GM23248 (cell line): ENCODE measurements at regions not wholly inside any gene's neighbourhood (a gene's known extent, or its start where the extent isn't known, plus 50 kb on each side); places are given as distances from the start of the nearest gene placed in this dataset.

Experiments
- EZH2 ChIP-seq: fragments of 200-600 bp; sonication (generic); IDR thresholded peaks from 2 replicates; pipeline ENCODE4 v1.6.1; 2018; ENCODE audit warnings: antibody characterized with exemption, mild to moderate bottlenecking; ENCODE audit not compliant: insufficient read depth, poor library complexity, severe bottlenecking
- EZH2phosphoT487 ChIP-seq: fragments of 200-600 bp; sonication (generic); IDR thresholded peaks from 2 replicates; pipeline ENCODE4 v1.6.1; 2018; ENCODE audit warnings: antibody characterized with exemption, moderate library complexity, mild to moderate bottlenecking, low read depth; ENCODE audit not compliant: insufficient read depth

DNA sequence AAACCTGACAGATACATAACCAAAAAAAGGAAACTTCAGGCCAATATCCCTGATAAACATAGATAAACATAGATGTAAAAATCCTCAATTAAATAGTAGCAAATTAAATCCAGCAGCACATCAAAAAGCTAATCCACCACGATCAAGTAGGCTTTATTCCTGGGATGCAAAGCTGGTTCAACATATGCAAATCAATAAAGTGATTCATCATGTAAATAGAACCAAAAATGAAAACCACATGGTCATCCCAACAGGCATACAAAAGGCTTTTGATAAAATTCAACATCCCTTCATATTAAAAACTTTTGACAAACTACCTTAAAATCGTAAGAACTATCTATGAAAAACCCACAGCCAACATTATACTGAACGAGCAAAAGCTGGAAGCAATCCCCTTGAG is 882.2 kb downstream of the NTRK3 start:
- TF ChIP-seq EZH2phosphoT487 (no peak), EZH2 (no peak)
